ENCODE measurements at regions not wholly inside any gene's neighbourhood (a gene's known extent, or its start where the extent isn't known, plus 50 kb on each side); places are given as distances from the start of the nearest gene placed in this dataset.
"Not testable (repeated sequence)": the region's sequence is repeated elsewhere in the genome, so short reads cannot be mapped to it uniquely, and the experiment has no call there.

DNA sequence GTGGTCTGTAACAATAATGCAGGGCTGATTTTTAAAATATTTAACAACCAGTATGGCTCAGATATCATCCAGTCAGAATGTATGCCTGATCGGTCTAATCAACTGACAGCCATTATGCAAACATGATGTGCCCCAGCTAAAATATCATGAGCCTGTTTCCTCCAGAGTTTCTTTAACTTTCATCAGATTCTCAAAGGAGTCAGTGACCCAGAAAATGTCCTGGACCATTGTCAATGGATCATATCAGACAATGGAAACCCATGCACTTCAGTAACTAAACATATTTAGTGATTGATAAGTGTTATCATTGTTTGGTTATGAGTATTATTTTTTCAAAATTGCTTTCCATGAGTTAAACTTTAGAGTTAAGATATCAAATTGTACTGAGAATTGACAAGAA lies 173.5 kb downstream of the LMBRD1 start:
- no peak for DNase-seq (ENCODE audit: low spot score)

DNA sequence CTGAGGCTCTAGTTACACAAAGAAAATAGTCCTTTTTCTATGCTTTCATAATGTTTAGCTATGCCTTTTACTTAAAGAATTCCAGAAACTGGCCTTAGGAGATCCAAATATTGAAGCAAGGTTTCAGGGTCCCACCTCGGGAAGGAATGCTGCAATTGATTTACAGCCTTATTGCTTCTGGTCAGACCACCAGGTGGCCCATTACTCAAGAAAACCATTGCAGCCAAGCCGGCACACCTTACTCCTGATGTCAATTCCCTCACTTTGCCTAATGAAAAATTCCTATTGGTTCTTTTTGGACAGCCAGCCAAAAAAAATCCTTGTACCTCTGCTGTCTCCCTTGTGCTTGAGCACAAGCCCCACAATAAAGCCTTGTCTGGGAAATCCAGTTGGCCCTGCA lies 173.9 kb downstream of the LMBRD1 start:
- DNase-seq (ENCODE audit: low spot score), result no peak

DNA sequence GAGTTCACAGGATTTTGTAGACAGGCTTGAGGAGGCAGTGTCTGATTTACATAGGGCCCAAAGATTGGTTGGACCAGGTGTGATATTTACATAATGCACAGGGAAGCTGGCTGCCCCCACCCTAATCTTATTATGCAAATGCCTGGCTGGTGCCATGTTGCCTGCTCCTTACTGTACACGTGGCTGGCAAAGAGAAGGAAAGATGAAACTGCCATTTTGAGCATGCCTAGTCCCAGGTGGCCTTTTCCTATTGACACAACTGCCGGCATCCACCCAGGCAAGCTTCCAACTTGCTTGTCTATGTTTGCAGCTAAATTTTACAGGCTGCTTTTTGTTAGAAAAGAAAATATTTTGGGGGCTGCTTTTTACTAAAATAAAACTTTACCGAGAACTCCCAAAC lies 174.6 kb downstream of the LMBRD1 start:
- DNase-seq (ENCODE audit: low spot score), result no peak

DNA sequence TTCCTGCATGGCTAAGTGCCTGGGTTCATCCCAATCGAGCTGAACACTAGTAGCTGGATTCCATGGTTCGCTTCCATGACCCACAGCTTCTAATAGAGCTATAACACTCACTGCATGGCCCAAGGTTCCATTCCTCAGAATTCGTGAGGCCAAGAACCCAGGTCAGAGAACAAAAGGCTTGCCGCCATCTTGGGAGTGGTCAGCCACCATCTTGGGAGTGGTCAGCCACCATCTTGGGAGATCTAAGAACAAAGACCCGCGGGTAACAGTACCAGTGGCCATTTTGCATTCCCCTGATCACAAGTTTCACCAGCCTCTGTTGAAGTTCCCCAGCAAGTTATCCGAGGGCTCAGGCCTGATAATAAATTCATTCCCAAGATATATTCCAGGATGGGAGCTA lies 179.6 kb downstream of the LMBRD1 start:
- no peak for DNase-seq (ENCODE audit: low spot score)

DNA sequence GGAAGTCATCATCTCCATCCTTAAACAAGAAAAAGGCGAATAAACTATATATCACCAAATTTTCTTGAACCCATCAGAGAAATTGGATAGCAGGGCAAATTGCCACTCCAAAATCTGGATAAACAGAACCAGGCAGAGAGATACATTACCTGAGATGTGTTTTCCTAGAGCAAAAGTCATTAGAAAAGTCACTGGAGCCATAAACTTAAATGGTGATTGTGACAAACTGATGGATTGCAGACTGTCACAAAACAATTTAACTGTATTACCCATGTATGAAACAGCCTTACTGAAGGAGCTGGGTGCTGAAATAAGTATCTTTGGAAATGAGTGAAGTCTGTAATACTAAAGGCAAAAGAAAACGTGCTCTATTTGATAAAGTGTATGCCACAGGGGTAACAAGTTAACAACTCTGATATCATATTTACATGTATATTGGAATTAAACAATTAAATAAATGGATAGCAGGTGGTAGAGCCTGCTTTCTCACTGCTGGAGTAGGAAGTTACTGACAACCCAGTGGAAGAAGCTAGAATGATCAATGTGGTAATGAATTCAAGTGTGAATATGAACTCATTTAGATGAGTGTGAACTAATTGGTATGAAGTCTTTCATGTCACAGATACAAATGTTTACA lies 186.9 kb downstream of the LMBRD1 start:
- no peak for DNase-seq (ENCODE audit: low spot score)

DNA sequence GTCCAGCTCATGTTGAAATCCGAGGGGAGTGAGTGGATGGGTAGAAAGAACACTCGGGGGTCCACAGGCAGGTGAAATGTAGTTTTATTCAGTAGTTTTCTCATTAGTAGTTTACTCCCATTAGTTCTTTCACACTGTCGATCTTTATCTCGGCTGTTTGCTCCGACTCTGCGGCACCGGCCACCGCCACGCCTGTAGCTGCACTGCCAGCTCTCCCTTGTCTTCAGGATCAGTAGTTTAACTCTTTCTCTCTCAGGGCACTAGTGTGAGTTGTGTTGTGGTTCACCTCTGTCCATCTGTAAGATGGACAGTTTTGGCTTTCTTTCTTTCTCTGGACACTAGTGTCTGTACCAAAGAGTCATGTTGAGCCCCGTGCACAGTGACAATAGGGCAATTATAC lies 195.7 kb downstream of the LMBRD1 start:
- no peak for DNase-seq (ENCODE audit: low spot score)

DNA sequence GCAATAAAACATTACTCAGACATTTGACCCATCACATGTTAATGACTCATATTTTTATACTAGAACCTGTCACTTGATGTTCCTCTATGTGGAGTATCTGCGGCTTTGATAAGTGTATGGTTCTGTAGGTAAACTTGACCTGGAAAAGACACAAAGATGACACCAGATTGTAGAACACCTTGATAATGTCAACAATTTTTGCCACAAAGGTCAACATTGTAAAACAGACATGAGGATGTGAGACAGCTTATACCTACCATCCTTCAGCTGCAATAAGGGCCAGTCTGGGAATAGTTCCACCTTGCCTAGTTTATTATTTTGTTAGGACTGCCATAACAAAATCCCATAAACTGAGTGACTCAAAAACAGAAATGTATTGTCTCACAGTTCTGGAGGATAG lies 202.4 kb downstream of the LMBRD1 start:
- no peak for DNase-seq (ENCODE audit: low spot score)

DNA sequence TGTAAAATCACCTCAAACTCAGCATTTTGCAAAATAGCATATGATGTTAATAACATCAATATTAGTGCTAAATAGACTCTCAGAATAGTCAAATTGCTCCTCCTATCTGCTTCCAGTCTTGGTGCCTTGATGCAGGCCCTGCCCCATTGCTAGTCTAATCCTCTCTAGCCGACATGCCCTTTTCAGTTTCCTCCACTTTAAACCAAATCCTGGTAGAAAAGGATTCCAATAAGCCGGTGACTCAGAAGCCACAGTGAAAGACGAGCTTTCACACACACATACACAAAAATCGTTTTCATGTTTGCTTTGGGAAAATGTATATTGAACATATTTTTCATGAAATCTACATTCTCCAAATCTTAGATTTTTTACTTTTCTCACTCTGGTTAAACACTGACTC lies 203.1 kb downstream of the LMBRD1 start:
- no peak for DNase-seq (ENCODE audit: low spot score)

DNA sequence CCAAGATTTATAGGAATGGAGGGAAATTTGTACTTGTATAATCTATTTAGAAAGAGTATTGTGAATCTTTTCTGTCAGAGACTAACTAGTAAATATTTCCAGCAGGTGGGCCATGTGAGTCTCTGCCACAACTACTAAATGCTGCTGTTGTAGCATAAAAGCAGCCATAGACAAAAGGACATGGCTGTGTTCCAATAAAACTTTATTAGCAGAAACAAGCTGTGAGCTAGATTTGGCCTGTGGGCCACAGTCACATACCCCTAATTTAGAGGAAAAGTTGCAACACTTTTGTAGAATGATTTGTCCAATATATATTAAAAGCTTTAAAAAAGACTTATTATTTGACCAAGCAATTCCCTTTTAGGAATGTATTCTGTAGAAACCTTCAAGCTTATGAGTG lies 207.2 kb downstream of the LMBRD1 start:
- DNase-seq (ENCODE audit: low spot score), result no peak

DNA sequence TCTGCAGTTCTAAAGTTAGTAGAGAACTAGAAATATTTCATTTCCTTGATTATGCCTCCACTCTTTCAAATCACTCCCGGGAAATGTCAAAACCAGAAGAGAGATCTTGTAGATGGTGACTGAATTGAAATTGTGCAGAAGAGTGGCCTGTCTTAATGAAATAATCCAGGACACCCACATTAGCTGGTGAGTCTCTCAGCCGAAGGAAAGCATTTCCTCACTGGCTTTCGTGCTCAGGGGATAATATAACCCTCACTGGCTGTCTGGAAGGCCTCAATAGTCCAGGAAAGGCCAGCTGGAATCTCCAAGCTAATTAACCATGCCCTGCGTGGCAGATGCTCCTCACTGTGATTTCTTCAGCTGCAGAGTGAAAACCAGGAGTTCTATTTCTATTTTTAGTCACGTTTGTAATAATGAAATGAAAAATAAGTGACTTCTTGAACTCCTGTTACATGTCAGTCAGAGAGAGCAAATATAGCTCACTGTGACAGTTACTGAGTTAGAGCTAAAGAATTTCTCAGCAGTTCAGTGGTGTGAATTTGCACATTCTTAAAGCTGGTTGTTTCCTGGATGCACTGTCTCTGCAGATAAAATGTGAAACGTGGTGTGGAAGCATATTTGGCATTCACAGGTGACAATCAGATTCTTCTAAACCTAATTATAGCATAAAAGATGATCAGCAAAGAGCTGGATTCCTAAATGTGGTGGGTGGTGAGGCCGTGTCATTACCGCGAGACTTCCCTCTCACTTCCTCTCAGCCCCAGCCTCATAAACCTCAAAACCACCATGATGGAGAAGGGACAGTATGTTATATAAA lies 211.7 kb downstream of the LMBRD1 start:
- DNase-seq (ENCODE audit: low spot score), result no peak

DNA sequence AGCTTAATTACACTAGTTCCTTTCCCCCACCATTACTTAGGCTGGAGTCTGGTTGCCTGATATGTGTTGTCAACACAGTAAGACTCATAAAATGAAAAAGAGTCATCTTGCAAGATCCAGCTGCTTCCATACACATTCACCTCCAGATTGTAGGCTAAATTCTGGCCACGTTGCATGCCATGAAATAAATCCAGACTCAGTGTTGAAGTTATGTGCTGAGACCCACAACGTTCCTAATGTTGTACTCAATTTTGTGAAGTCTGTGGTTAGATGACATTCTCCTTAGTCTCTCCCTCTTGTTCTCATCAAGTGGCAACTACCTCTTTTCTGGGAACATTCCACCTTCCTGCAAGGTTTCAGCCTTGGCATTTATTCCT lies 212.3 kb downstream of the LMBRD1 start:
- no peak for DNase-seq (ENCODE audit: low spot score)

DNA sequence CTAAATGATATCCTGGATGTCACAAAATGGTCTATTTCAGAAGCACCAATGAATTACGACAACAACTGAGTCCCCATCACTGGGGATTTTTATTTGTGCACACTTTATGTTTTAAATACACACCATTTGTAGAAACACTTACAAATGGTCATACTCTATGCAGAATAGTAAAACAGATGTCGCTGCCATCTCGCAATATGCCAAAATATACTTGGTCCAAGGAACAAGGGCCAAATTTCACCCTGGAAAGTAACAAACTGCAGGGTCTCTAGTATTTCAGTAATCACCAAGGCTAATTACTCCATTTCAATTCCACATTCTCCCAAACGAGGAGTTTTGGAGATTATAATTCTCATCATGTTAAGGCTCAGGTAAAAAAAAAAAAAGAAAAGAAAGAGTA lies 215.2 kb downstream of the LMBRD1 start:
- no peak for DNase-seq (ENCODE audit: low spot score)

DNA sequence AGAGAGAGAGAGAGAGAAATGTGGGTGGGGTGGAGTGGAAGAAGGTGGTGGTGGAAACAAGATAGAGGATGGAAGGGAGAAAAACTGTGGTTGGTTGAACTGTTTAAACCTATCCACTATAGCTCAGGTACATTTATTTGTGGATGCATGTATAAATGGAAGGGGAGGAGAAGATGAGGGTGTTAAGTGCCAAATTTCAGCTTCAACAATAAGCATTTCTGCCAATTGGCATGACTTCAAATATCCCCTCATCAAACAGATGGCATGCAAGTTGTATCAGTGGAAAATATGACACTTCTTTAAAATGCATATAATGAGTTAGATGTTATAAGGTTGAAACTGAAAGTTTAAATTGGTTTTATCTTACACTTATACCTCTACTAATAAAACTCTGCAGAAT lies 216.1 kb downstream of the LMBRD1 start:
- DNase-seq (ENCODE audit: low spot score), result no peak

DNA sequence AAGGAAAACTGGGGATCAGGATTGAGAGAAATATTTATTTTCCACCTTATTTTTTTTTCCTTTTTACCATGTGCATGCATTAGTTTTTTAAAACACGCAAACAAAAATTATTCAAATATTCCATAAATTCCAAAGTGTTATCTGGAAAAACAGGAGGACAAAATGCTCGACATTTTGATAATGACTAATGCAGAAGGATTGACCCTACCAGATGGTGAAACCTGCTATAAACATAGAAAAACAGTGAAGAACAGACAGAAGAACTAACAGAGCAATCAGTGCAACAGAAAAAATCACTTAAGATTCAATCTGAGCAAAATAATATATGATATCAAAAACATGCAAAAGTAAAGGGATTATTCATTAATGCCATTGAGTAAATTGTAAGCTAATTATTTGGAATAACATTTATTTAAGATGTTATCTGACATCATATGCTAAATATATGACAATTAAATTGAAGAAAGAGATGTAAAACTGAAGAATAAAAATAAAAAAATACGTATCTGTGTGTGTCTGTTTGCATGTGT lies 218.4 kb downstream of the LMBRD1 start:
- no peak for DNase-seq (ENCODE audit: low spot score)

DNA sequence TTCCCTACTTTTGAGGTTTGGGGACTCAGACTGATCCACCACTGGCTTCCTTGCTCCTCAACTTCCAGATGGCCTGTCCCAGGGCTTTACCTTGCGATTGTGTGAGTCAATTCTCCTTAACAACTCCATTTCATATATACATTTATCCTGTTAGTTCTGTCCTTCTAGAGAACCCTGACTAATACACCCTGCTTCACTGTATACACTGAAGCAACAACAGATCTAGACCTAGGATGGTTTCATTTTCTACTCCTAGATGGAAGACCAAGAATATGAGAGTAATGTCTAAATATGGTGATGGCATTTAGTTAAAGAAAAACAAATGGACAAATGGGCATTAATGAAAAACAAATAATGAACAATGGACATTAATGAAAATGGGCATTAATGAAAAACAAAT lies 225.6 kb downstream of the LMBRD1 start:
- DNase-seq (ENCODE audit: low spot score), result no peak

DNA sequence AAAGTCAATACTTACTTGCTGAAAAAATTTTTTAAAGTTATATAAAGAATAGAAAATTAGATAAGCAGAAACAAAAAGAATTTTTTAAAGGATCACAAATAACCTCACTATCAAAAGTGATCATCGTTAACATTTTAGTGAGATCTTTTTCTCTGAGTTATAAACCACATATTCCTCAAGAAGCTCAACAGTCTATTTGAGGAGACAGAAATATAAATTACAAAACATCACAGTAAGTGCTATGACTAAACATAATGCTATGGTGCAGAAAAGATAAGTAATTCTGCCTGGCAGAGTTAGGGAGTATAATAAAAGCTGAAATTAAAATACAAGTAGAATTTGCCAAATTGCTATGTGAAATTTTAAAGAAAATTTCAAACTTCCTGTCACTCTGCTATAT lies 226.7 kb downstream of the LMBRD1 start:
- no peak for DNase-seq (ENCODE audit: low spot score)

DNA sequence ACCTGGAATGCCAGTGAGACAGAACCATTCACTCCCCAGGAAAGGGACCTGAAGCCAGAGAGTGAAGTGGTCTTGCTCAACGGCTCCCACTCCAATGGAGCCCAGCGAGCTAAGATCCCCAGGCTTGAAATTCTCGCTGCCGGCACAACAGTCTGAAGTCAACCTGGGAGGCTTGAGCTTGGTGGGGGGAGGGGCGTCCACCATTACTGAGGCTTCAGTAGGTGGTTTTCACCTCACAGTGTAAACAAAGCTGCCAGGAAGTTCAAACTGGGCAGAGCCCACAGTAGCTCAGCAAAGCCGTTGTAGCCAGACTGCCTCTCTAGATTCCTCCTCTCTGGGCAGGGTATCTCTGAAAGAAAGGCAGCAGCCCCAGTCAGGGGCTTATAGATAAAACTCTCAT lies 236.2 kb downstream of the LMBRD1 start:
- not testable (repeated sequence) for DNase-seq (ENCODE audit: low spot score)

DNA sequence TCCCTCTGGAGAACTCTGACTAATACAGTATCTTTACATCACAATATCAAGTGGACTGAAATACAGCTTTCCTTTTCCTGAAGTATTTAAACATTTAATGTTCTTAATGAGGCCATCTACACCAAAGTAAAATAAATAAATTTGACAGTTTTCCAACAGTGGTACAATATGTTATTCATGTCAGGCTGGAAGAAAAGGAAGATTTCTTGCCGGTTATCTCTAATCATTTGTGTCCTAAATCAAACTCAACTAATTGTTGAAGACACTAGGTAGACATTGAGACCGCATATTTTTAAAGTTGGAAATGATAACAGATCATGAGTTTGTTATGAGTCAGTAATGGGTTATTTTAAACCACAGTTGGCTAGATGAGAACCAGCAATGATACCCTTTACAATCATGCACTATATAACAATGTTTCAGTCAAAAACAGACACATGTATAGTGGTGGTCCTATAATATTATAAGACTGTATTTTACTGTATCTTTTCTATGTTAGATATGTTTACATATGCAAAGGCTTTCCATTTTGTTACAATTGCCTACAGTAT lies 241.6 kb downstream of the LMBRD1 start:
- no peak for DNase-seq (ENCODE audit: low spot score)

DNA sequence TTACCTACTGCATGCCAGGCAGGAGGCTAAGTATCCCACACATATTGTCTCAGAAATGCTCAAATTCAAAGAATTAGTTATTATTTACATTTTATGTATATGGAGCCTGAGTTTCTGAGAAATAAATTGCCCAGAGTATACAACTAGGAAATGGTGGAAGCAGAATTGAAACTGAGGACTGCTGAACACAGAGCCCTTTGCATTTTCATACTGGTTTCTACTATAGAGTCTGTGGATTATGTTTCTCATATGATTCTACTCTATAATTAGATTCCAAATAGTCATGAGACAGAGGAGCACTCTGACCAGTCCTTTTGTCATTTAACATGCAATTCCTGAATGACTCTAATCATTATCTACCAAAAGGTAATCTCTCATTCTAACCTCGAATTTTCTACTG lies 254.3 kb downstream of the LMBRD1 start:
- DNase-seq (ENCODE audit: low spot score), result no peak

DNA sequence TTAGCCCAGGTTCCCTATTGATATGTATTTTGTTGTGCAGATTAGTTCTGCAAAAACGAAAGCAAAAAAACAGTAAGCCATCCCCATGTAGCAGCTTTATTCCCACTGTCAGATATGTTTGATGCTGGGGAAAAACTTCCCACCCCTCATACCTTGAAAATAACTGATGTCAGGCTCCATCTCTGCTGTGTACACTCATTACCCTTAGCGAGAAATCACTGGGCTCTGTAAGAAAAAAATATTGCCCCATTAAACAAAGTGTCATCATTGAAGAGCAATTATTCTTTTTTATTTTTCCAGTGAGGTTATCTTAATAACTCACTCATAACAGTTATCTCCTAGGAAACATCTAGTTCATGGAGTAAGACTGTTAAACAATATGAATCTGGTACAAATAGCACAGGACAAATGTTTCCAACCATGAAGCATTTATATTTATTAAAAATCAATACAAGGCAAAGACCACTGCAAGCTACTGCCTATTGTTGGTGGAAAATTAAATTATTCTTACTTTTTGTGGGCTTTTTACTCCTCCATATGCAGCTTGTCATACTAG lies 268.8 kb downstream of the LMBRD1 start:
- no peak for DNase-seq (ENCODE audit: low spot score)

DNA sequence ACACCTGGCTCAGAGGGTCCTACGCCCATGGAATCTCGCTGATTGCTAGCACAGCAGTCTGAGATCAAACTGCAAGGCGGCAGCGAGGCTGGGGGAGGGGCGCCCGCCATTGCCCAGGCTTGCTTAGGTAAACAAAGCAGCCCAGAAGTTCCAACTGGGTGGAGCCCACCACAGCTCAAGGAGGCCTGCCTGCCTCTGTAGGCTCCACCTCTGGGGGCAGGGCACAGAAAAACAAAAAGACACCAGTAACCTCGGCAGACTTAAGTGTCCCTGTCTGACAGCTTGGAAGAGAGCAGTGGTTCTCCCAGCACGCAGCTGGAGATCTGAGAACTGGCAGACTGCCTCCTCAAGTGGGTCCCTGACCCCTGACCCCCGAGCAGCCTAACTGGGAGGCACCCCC lies 281.3 kb downstream of the LMBRD1 start:
- not testable (repeated sequence) for DNase-seq (ENCODE audit: low spot score)

DNA sequence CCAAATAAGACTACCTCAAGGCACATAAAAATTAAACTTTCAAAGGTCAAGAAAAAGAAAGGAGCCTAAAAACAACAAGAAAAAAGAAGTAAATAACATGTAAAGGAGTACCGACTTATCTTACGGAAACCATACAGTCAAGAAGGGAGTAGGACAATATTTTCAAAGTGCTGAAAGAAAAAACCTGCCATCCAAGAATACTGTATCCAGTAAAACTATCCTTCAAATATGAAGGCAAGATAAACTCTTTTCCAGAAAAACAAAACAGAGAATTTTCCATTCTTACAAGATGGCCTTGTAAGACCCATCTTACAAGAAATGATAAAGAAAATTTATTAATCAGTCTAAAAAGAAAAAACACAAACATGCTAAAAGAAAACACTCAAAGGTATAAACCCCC lies 302.2 kb downstream of the LMBRD1 start:
- DNase-seq (ENCODE audit: low spot score), result no peak

DNA sequence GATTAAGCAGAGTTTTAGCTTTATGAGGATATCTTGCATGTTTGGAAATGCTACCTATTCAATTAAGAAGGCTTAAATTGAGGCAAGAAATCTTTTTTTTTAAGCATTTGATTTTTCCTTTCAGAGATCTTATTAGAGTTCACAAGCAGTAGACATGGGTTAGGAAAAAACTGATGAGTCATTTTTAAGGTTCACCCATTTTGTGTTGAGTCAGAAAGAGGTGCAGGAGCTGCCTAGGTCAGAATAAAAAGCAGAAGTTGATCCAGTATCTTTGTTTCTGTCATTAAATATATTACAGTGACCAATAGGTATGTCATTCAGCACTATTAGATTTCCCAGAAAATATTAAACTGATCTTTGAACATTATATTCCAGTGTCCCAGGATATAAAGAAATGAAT lies 306.8 kb downstream of the LMBRD1 start:
- no peak for DNase-seq (ENCODE audit: low spot score)

Data from pons (tissue), 1 donor.